Gastrocnemius medialis (tissue), 4 donors: ENCODE measurements at regions not wholly inside any gene's neighbourhood (a gene's known extent, or its start where the extent isn't known, plus 50 kb on each side); places are given as distances from the start of the nearest gene placed in this dataset.

Experiments
- CTCF ChIP-seq, 5 experiments: fragments of 450-650 bp in 3 of 5; fragments of 200-600 bp in 2 of 5; sonication (generic) in 2 of 5; IDR thresholded peaks in 4 of 5; conservative IDR thresholded peaks in 1 of 5; 1 replicate in 4 of 5; 2 replicates in 1 of 5; pipeline ENCODE4 v1.5.1; 2016 to 2019; ENCODE audit warnings: antibody characterized with exemption in 5 of 5, mild to moderate bottlenecking in 3 of 5, moderate library complexity in 3 of 5
- POLR2A ChIP-seq, 2 donors: fragments of 450-650 bp; IDR thresholded peaks; one replicate each; pipeline ENCODE4 v1.6.1; 2017; ENCODE audit warnings: antibody characterized with exemption in 2 of 2, mild to moderate bottlenecking in 2 of 2, moderate library complexity in 2 of 2

GRCh38 chr2:64228126-64228678, 84.0 kb upstream of the PELI1 start:
- TF ChIP-seq CTCF (IDR thresholded peaks at IDR 0.05 in 4 of 5, conservative IDR thresholded peaks at IDR 0.05 in 1 of 5) (no peak), POLR2A (IDR thresholded peaks at IDR 0.05) (peak; percentile 36 to 48)
